Mesenchymal stem cell (in vitro differentiated cells and primary cell): ENCODE measurements at regions not wholly inside any gene's neighbourhood (a gene's known extent, or its start where the extent isn't known, plus 50 kb on each side); places are given as distances from the start of the nearest gene placed in this dataset.
A peak's percentile ranks its signal among the peaks of the same experiment; 100 is the strongest.

Source experiments
- DNase-seq: peaks from one replicate; pipeline ENCODE4 v3.0.0-alpha.2; 2013
- H2AFZ ChIP-seq: one replicate; pipeline ENCODE4 v1.6.1; 2013; ENCODE audit warnings: low read depth, mild to moderate bottlenecking, control low read depth, inconsistent platforms, low read length, moderate library complexity
- H2AK5ac ChIP-seq: 2 replicates; pipeline ENCODE4 v1.6.1; 2013; ENCODE audit warnings: low read length, moderate library complexity, mild to moderate bottlenecking, inconsistent platforms; ENCODE audit not compliant: severe bottlenecking
- H2BK120ac ChIP-seq: one replicate; pipeline ENCODE4 v1.6.1; 2013; ENCODE audit warnings: low read depth, mild to moderate bottlenecking, inconsistent platforms, low read length, moderate library complexity
- H2BK12ac ChIP-seq, 2 experiments: one replicate each; pipeline ENCODE4 v1.6.1; 2013; ENCODE audit warnings: inconsistent platforms in 2 of 2, low read length in 2 of 2, mild to moderate bottlenecking in 2 of 2, moderate library complexity in 2 of 2, control low read depth in 1 of 2
- H2BK15ac ChIP-seq: one replicate; pipeline ENCODE4 v1.6.1; 2013; ENCODE audit warnings: mild to moderate bottlenecking, low read depth, inconsistent platforms; ENCODE audit not compliant: poor library complexity, severe bottlenecking
- H2BK5ac ChIP-seq: 2 replicates; pipeline ENCODE4 v1.6.1; 2013; ENCODE audit warnings: low read depth, mild to moderate bottlenecking, low read length, control low read depth, inconsistent platforms; ENCODE audit not compliant: poor library complexity, severe bottlenecking
- H3K14ac ChIP-seq, 2 experiments: one replicate each; pipeline ENCODE4 v1.6.1; 2013; ENCODE audit warnings: inconsistent platforms in 2 of 2, low read length in 2 of 2, control low read depth in 1 of 2, mild to moderate bottlenecking in 1 of 2, moderate library complexity in 1 of 2
- H3K18ac ChIP-seq, 2 experiments: one replicate each; pipeline ENCODE4 v1.6.1; 2013; ENCODE audit warnings: inconsistent platforms in 2 of 2, low read length in 2 of 2, control low read depth in 1 of 2, low read depth in 1 of 2, mild to moderate bottlenecking in 1 of 2
- H3K23ac ChIP-seq, 2 experiments: one replicate each; pipeline ENCODE4 v1.6.1; 2013; ENCODE audit warnings: inconsistent platforms in 2 of 2, low read length in 2 of 2, mild to moderate bottlenecking in 2 of 2, moderate library complexity in 2 of 2, control low read depth in 1 of 2
- H3K27ac ChIP-seq: 2 replicates; pipeline ENCODE4 v1.5.1; 2013; ENCODE audit warnings: mild to moderate bottlenecking, moderate library complexity, low read length, control low read depth, inconsistent platforms; ENCODE audit not compliant: poor library complexity, severe bottlenecking
- H3K27me3 ChIP-seq, 2 experiments: 2 replicates each; pipeline versions ENCODE4 v1.6.1 to v1.7.0; 2013; ENCODE audit warnings: low read length in 2 of 2, mild to moderate bottlenecking in 2 of 2, moderate library complexity in 2 of 2, control low read depth in 1 of 2, inconsistent platforms in 1 of 2; ENCODE audit not compliant: control insufficient read depth in 1 of 2, insufficient read depth in 1 of 2
- H3K36me3 ChIP-seq, 2 experiments: 2 replicates each; pipeline versions ENCODE4 v1.6.1 to v1.7.0; 2013; ENCODE audit warnings: low read length in 2 of 2, control low read depth in 1 of 2, inconsistent platforms in 1 of 2, low read depth in 1 of 2, mild to moderate bottlenecking in 1 of 2; ENCODE audit not compliant: insufficient read depth in 2 of 2, control insufficient read depth in 1 of 2
- H3K4ac ChIP-seq, 2 experiments: one replicate each; pipeline ENCODE4 v1.6.1; 2013; ENCODE audit warnings: inconsistent platforms in 2 of 2, low read length in 2 of 2, mild to moderate bottlenecking in 2 of 2, moderate library complexity in 2 of 2, control low read depth in 1 of 2, low read depth in 1 of 2
- H3K4me1 ChIP-seq: 2 replicates; pipeline ENCODE4 v1.6.1; 2013; ENCODE audit warnings: low read depth, low read length, control low read depth; ENCODE audit not compliant: control insufficient read depth, insufficient read depth
- H3K4me2 ChIP-seq: 2 replicates; pipeline ENCODE4 v1.6.1; 2013; ENCODE audit warnings: low read length, mild to moderate bottlenecking, inconsistent platforms; ENCODE audit not compliant: poor library complexity, severe bottlenecking
- H3K4me3 ChIP-seq, 2 experiments: 2 replicates each; pipeline versions ENCODE4 v1.5.1 to v1.7.0; 2013; ENCODE audit warnings: low read length in 2 of 2, mild to moderate bottlenecking in 2 of 2, control low read depth in 1 of 2, low read depth in 1 of 2; ENCODE audit not compliant: insufficient read depth in 1 of 2
- H3K79me1 ChIP-seq: replicated peaks from 2 replicates; pipeline ENCODE4 v1.6.1; 2013; ENCODE audit warnings: mild to moderate bottlenecking, control low read depth, low read length, inconsistent platforms; ENCODE audit not compliant: poor library complexity, severe bottlenecking
- H3K9ac ChIP-seq: 2 replicates; pipeline ENCODE4 v1.7.0; 2013; ENCODE audit warnings: mild to moderate bottlenecking, low read length, moderate library complexity
- H3K9me3 ChIP-seq: 2 replicates; pipeline ENCODE4 v1.7.0; 2013; ENCODE audit warnings: mild to moderate bottlenecking, low read length; ENCODE audit not compliant: control insufficient read depth
- H4K8ac ChIP-seq: one replicate; pipeline ENCODE4 v1.6.1; 2013; ENCODE audit warnings: inconsistent platforms, mild to moderate bottlenecking, low read length, moderate library complexity
- H4K91ac ChIP-seq: one replicate; pipeline ENCODE4 v1.6.1; 2013; ENCODE audit warnings: mild to moderate bottlenecking, low read length, inconsistent platforms
- WGBS: methylation state at CpG from one replicate; pipeline ENCODE4 v1.1.7; 2013; ENCODE audit warnings: mixed read lengths; 5-methylcytosine and 5-hydroxymethylcytosine counted together

DNA sequence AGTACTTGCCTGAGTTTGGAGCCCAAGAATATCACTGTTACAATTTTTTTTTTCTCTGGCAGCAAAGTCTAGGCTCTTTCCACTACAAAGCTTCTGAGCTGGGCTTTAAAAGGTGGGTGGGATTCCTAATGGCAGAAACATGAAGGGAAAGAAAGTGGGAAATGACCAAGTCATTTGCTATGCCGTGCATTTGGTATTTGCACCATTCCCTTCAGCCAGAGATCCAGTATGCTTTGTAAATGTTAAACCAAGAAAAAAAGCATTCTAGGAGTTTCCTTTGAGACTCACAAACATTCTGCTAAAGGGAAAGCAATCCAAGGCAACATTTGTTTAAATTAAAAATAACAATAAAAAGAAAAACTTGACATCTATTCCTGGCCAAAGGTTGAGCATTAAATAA is 451.2 kb downstream of the RAB28 start:
- Histone ChIP-seq H4K8ac (no peak overlapping the region), H2BK5ac (no peak overlapping the region), H2AFZ (no peak overlapping the region), H3K36me3 (no peaks in the 10 kb centered on the region), H3K14ac (no peak overlapping the region), H4K91ac (no peak overlapping the region), H2BK12ac (no peak overlapping the region), H3K9ac (no peak overlapping the region), H3K79me1 (no peaks in the 10 kb centered on the region), H3K4me2 (no peak overlapping the region), H3K9me3 (no peaks in the 10 kb centered on the region), H3K27ac (no peak overlapping the region), H3K4me1 (no peaks in the 10 kb centered on the region), H3K27me3 (no peaks in the 10 kb centered on the region), H2BK15ac (no peak overlapping the region), H3K4me3 (no peak overlapping the region), H3K18ac (no peak overlapping the region), H3K4ac (no peak overlapping the region), H2BK120ac (no peak overlapping the region), H3K23ac (no peak overlapping the region), H2AK5ac (no peak overlapping the region)
- DNase-seq: no peak
- 100% methylated on average over 1 of the region's 1 CpG for WGBS

DNA sequence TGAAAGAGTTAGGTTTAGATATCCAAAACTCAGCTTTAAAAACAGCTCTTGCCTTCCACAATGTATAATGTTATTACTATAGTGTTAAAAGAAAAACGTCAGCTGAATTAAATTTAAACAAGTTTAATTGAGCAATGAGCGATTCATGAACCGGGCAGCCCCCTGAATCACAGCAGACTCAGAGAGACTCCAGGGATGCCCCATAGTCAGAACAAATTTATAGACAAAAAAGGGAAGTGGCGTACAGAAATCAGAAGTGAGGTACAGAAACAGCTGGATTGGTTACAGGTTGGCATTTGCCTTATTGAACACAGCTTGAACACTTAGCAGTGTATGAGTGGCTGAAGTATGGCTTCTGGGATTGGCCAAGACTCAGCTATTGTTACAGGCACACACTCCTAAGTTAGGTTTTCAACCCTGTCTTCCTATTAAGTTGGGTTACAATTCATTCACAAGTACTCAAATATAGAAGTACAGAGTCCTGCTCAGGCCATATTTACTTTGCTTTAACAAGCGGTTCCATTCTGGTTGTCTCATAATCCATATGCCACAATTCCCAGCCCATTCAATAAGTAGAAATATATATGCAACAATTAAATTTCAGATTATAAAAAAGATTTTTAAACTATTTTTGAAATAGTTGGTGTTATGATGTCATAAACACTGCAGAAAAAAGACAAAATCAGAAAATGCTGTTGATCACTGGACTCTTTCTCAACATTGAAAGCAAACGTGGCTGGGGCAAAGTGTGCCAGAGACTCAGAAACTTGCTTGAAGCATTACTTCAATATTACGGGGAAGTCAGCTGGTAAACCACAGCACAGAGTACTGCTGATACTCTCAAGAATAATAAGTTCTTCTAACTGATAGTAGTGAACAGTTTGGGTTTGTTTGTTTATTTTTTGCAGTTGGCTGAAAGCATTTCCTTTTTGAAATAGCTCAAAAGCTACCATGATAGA is 459.7 kb downstream of the RAB28 start:
- Histone ChIP-seq H3K4me1 (no peaks in the 10 kb centered on the region), H2BK5ac (no peak overlapping the region), H2BK120ac (no peak overlapping the region), H3K27me3 (no peaks in the 10 kb centered on the region), H2AFZ (no peak overlapping the region), H3K18ac (no peak overlapping the region), H3K9me3 (peaks cover 4% of the 10 kb centered on the region), H2BK12ac (no peak overlapping the region), H2BK15ac (no peak overlapping the region), H4K8ac (no peak overlapping the region), H3K9ac (no peak overlapping the region), H3K14ac (no peak overlapping the region), H3K4me2 (no peak overlapping the region), H3K79me1 (no peaks in the 10 kb centered on the region), H3K4me3 (no peak overlapping the region), H3K36me3 (no peaks in the 10 kb centered on the region), H3K23ac (no peak overlapping the region), H3K27ac (no peak overlapping the region), H2AK5ac (no peak overlapping the region), H3K4ac (no peak overlapping the region), H4K91ac (no peak overlapping the region)
- 94% methylated on average over 7 of the region's 7 CpGs for WGBS
- no peak for DNase-seq

DNA sequence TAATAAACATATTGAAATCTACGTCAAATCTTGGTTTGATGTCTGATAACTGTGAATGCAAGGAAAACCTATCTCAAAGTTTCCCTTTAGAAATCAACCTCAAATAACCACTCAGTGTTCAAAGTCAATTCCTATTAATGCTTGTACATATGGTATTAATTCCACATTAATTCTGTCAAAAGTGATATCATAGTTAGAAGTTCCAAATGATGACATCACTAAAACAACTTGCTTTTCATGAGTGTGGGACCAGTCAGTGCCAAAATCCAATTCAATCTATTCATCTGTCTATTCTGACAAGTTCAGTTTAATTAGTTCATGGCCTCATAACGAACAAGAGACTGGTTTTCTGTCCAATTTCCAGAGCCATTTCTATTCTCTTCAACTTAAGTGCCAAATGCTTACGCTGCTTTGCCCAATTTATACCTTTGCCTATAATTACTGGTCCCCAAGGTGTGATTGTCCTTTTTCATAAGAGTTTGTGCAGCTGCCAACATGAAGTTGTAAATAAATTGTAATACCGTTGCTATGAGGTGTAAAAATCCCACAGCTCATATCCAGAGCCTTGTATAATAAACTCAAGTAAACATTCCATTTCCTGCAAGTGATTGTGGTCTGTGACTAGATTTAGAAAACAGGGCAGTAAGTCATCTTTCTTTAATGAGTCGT is 476.2 kb downstream of the RAB28 start:
- Histone ChIP-seq H4K8ac (no peak overlapping the region), H3K27ac (no peak overlapping the region), H3K79me1 (no peaks in the 10 kb centered on the region), H3K4me1 (no peaks in the 10 kb centered on the region), H2BK120ac (no peak overlapping the region), H2BK12ac (no peak overlapping the region), H3K36me3 (no peaks in the 10 kb centered on the region), H3K4me3 (no peak overlapping the region), H4K91ac (no peak overlapping the region), H3K9me3 (peaks cover 4% of the 10 kb centered on the region), H2AFZ (no peak overlapping the region), H2BK15ac (no peak overlapping the region), H2AK5ac (no peak overlapping the region), H3K18ac (no peak overlapping the region), H3K4ac (no peak overlapping the region), H3K27me3 (no peaks in the 10 kb centered on the region), H3K14ac (no peak overlapping the region), H2BK5ac (no peak overlapping the region), H3K9ac (no peak overlapping the region), H3K4me2 (no peak overlapping the region), H3K23ac (no peak overlapping the region)
- DNase-seq: peak; percentile 22
- WGBS: 30% methylated on average over 3 of the region's 5 CpGs

DNA sequence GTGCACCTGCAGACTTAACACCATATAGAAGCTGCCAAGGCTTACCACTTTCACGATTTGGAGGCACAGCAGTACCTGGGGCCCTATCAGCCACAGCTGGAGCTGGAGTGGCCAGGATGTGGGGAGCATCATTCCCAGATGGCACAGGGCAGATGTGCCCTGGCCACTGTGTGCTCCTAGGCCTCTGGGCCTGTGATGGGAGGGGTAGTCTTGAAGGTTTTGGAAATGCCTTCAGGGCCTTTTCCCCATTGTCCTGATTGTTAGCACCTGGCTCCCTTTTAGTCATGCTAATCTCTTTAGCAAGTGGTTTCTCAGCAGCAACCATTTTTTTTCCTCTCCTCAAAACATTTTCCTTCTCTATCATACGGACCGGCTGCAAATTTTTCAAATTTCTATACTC is 490.2 kb downstream of the RAB28 start:
- no peak overlapping the region for H4K8ac ChIP-seq
- H3K79me1 ChIP-seq: no peaks in the 10 kb centered on the region
- H2AK5ac ChIP-seq: no peak overlapping the region
- no peak overlapping the region for H3K4ac ChIP-seq
- H3K36me3 ChIP-seq: no peaks in the 10 kb centered on the region
- no peak overlapping the region for H2BK12ac ChIP-seq
- H2AFZ ChIP-seq: no peak overlapping the region
- no peak overlapping the region for H2BK5ac ChIP-seq
- no peak overlapping the region for H2BK120ac ChIP-seq
- H3K14ac ChIP-seq: no peak overlapping the region
- H3K9ac ChIP-seq: no peak overlapping the region
- H3K4me1 ChIP-seq: no peaks in the 10 kb centered on the region
- H4K91ac ChIP-seq: no peak overlapping the region
- WGBS: 80% methylated on average over 3 of the region's 3 CpGs
- no peaks in the 10 kb centered on the region for H3K27me3 ChIP-seq
- peaks cover 17% of the 10 kb centered on the region for H3K9me3 ChIP-seq
- H3K27ac ChIP-seq: no peak overlapping the region
- no peak overlapping the region for H3K18ac ChIP-seq
- no peak overlapping the region for H3K4me3 ChIP-seq
- no peak overlapping the region for H3K4me2 ChIP-seq
- H2BK15ac ChIP-seq: no peak overlapping the region
- DNase-seq: no peak
- no peak overlapping the region for H3K23ac ChIP-seq
